Keratinocyte (primary cell): ENCODE measurements at regions not wholly inside any gene's neighbourhood (a gene's known extent, or its start where the extent isn't known, plus 50 kb on each side); places are given as distances from the start of the nearest gene placed in this dataset.
"Not testable (repeated sequence)": the region's sequence is repeated elsewhere in the genome, so short reads cannot be mapped to it uniquely, and the experiment has no call there.

Experiments used
- DNase-seq: peaks from one replicate; pipeline ENCODE4 v3.0.0-alpha.2; 2011; ENCODE audit warnings: low read depth, missing footprints, low spot score
- FAIRE-seq: peaks from 2 replicates; lab custom pipeline; 2011; peaks lifted over from hg19 to GRCh38; lab: Jason Lieb, UNC
- H2AFZ ChIP-seq: 2 replicates; pipeline ENCODE4 v1.6.0; 2012; ENCODE audit warnings: low read length, control low read depth, inconsistent platforms; ENCODE audit not compliant: control insufficient read depth
- H3K27ac ChIP-seq: 2 replicates; pipeline ENCODE4 v1.5.1; 2011; ENCODE audit warnings: low read length; ENCODE audit not compliant: control insufficient read depth, insufficient read depth
- H3K27me3 ChIP-seq: 3 replicates; pipeline ENCODE4 v1.6.0; 2011; ENCODE audit warnings: low read length; ENCODE audit not compliant: control insufficient read depth, insufficient read depth; ENCODE audit errors: extremely low read depth
- H3K36me3 ChIP-seq, 2 experiments: 2 replicates in 1 of 2; 3 replicates in 1 of 2; pipeline ENCODE4 v1.5.1; 2011; ENCODE audit warnings: low read length in 2 of 2, mild to moderate bottlenecking in 1 of 2; ENCODE audit not compliant: control insufficient read depth in 2 of 2, insufficient read depth in 2 of 2; ENCODE audit errors: extremely low read depth in 1 of 2
- H3K4me1 ChIP-seq: 3 replicates; pipeline ENCODE4 v1.5.1; 2011; ENCODE audit warnings: low read length; ENCODE audit not compliant: control insufficient read depth, insufficient read depth; ENCODE audit errors: extremely low read depth
- H3K4me2 ChIP-seq: 3 replicates; pipeline ENCODE4 v1.6.0; 2011; ENCODE audit warnings: low read depth, low read length; ENCODE audit not compliant: control insufficient read depth, insufficient read depth; ENCODE audit errors: extremely low read depth
- H3K4me3 ChIP-seq, 3 experiments: fragments of 200-600 bp in 1 of 3; sonication (generic) in 1 of 3; 2 replicates in 2 of 3; 3 replicates in 1 of 3; pipeline ENCODE4 v1.5.1; 2011 to 2016; ENCODE audit warnings: low read length in 3 of 3, mild to moderate bottlenecking in 3 of 3, control low read depth in 2 of 3, inconsistent platforms in 1 of 3, low read depth in 1 of 3, mixed read lengths in 1 of 3, mixed run types in 1 of 3, moderate library complexity in 1 of 3; ENCODE audit not compliant: control insufficient read depth in 2 of 3, insufficient read depth in 2 of 3; ENCODE audit errors: extremely low read depth in 1 of 3
- H3K79me2 ChIP-seq: 2 replicates; pipeline ENCODE4 v1.6.0; 2012; ENCODE audit warnings: low read length; ENCODE audit not compliant: control insufficient read depth, insufficient read depth
- H3K9ac ChIP-seq: 3 replicates; pipeline ENCODE4 v1.6.0; 2011; ENCODE audit warnings: low read length; ENCODE audit not compliant: control insufficient read depth, insufficient read depth; ENCODE audit errors: extremely low read depth
- H3K9me1 ChIP-seq: 3 replicates; pipeline ENCODE4 v1.6.0; 2011; ENCODE audit warnings: low read length; ENCODE audit not compliant: control insufficient read depth, insufficient read depth; ENCODE audit errors: extremely low read depth
- H3K9me3 ChIP-seq: 2 replicates; pipeline ENCODE4 v1.5.1; 2012; ENCODE audit warnings: low read depth, low read length; ENCODE audit not compliant: control insufficient read depth
- H4K20me1 ChIP-seq: 3 replicates; pipeline ENCODE4 v1.6.0; 2011; ENCODE audit warnings: low read length; ENCODE audit not compliant: control insufficient read depth, insufficient read depth; ENCODE audit errors: extremely low read depth
- CTCF ChIP-seq, 3 experiments: IDR thresholded peaks in 1 of 3; conservative IDR thresholded peaks in 1 of 3; optimal IDR thresholded peaks in 1 of 3; 2 replicates in 2 of 3; 3 replicates in 1 of 3; pipeline versions ENCODE3 to v1.5.1; 2011; ENCODE audit warnings: low read length in 3 of 3, mild to moderate bottlenecking in 3 of 3, moderate library complexity in 2 of 3, control low read depth in 1 of 3, inconsistent platforms in 1 of 3; ENCODE audit not compliant: insufficient read depth in 2 of 3; ENCODE audit errors: extremely low read depth in 1 of 3
- EZH2 ChIP-seq: IDR thresholded peaks from one replicate; pipeline ENCODE4 v1.6.1; 2012; ENCODE audit warnings: inconsistent platforms, mild to moderate bottlenecking, low read length, moderate library complexity
- dilution Hi-C: fragments of 300-500 bp; cut with MboI; formaldehyde crosslinking; loops from one replicate; pipeline ENCODE4 v1.7.0; 2020; ENCODE audit warnings: low sequenced_read_pairs; ENCODE audit not compliant: extremely low pct_ligation_motif_present

- Histone ChIP-seq H3K9me1 (no peaks in the 10 kb centered on the region), H3K4me3 (no peak overlapping the region), H4K20me1 (no peaks in the 10 kb centered on the region), H3K9ac (no peak overlapping the region), H2AFZ (no peak overlapping the region), H3K4me2 (no peak overlapping the region), H3K27ac (no peak overlapping the region), H3K36me3 (no peaks in the 10 kb centered on the region), H3K27me3 (no peaks in the 10 kb centered on the region), H3K9me3 (no peaks in the 10 kb centered on the region), H3K79me2 (no peaks in the 10 kb centered on the region), H3K4me1 (no peaks in the 10 kb centered on the region)
- no peak for DNase-seq
- TF ChIP-seq CTCF (optimal IDR thresholded peaks at IDR 0.05 in 1 of 3, IDR thresholded peaks at IDR 0.05 in 1 of 3, conservative IDR thresholded peaks at IDR 0.05 in 1 of 3; ENCODE audit: extremely low read depth in 1 of 3, insufficient read depth in 2 of 3, low read length in 3 of 3) (no peak), EZH2 (no peak)
- dilution Hi-C loops: no loop called here
- no peak for FAIRE-seq
These were observed 199.9 kb downstream of the CWF19L2 start for GRCh38 chr11:107257710-107258109.

GRCh38 chr11:107253661-107254060 is 204.0 kb downstream of the CWF19L2 start:
- H2AFZ ChIP-seq, H4K20me1 ChIP-seq, H3K9ac ChIP-seq, H3K4me2 ChIP-seq, H3K4me3 ChIP-seq, H3K9me1 ChIP-seq, DNase-seq, H3K79me2 ChIP-seq, FAIRE-seq, H3K4me1 ChIP-seq, H3K36me3 ChIP-seq, H3K27me3 ChIP-seq, H3K9me3 ChIP-seq, H3K27ac ChIP-seq, dilution Hi-C loops: not testable (repeated sequence)

- no peak overlapping the region for H3K4me2 ChIP-seq
- no peak overlapping the region for H3K27ac ChIP-seq
- H3K9ac ChIP-seq: no peak overlapping the region
- no peaks in the 10 kb centered on the region for H3K79me2 ChIP-seq
- no peaks in the 10 kb centered on the region for H3K4me1 ChIP-seq
- H3K36me3 ChIP-seq: no peaks in the 10 kb centered on the region
- TF ChIP-seq CTCF (optimal IDR thresholded peaks at IDR 0.05 in 1 of 3, IDR thresholded peaks at IDR 0.05 in 1 of 3, conservative IDR thresholded peaks at IDR 0.05 in 1 of 3; ENCODE audit: extremely low read depth in 1 of 3, insufficient read depth in 2 of 3, low read length in 3 of 3): no peak
- no peak for TF ChIP-seq EZH2
- dilution Hi-C loops: no loop called here
- H3K9me1 ChIP-seq: no peaks in the 10 kb centered on the region
- H4K20me1 ChIP-seq: no peaks in the 10 kb centered on the region
- DNase-seq (no peak), FAIRE-seq (no peak)
- H3K27me3 ChIP-seq: no peaks in the 10 kb centered on the region
- no peak overlapping the region for H2AFZ ChIP-seq
- H3K9me3 ChIP-seq: no peaks in the 10 kb centered on the region
- H3K4me3 ChIP-seq: no peak overlapping the region
These were observed 205.0 kb downstream of the CWF19L2 start for GRCh38 chr11:107252429-107253161.
